ENCODE measurements at regions not wholly inside any gene's neighbourhood (a gene's known extent, or its start where the extent isn't known, plus 50 kb on each side); places are given as distances from the start of the nearest gene placed in this dataset.

DNA sequence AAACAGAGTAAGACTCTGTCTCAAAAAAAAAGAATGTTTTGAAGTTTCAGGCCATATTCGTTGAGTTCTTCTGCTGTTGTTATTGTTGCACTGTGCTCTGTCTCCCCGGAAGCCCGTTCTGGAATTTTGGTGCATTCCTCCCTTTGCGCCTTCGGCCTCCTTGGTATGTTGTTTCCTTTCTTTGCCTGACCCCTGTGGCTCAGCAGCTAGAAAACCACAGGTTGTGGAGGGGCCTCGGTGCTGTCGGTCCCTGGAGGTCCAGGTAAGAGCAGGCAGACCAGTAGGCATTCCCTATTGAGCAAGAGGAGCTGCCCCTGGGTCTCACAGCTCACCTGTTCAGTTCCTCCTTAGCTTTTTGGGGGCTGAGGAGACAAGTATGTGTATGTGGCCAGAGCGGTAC, 51.0 kb upstream of the DLG1 start:
- TF ChIP-seq, protein P1, sequence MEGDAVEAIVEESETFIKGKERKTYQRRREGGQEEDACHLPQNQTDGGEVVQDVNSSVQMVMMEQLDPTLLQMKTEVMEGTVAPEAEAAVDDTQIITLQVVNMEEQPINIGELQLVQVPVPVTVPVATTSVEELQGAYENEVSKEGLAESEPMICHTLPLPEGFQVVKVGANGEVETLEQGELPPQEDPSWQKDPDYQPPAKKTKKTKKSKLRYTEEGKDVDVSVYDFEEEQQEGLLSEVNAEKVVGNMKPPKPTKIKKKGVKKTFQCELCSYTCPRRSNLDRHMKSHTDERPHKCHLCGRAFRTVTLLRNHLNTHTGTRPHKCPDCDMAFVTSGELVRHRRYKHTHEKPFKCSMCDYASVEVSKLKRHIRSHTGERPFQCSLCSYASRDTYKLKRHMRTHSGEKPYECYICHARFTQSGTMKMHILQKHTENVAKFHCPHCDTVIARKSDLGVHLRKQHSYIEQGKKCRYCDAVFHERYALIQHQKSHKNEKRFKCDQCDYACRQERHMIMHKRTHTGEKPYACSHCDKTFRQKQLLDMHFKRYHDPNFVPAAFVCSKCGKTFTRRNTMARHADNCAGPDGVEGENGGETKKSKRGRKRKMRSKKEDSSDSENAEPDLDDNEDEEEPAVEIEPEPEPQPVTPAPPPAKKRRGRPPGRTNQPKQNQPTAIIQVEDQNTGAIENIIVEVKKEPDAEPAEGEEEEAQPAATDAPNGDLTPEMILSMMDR (IDR thresholded peaks at IDR 0.05), result no peak
- TF ChIP-seq POLR2AphosphoS5 (IDR thresholded peaks at IDR 0.05) (no peak), POLR2A (IDR thresholded peaks at IDR 0.05) (no peak)
